ENCODE measurements at regions not wholly inside any gene's neighbourhood (a gene's known extent, or its start where the extent isn't known, plus 50 kb on each side); places are given as distances from the start of the nearest gene placed in this dataset.

DNA sequence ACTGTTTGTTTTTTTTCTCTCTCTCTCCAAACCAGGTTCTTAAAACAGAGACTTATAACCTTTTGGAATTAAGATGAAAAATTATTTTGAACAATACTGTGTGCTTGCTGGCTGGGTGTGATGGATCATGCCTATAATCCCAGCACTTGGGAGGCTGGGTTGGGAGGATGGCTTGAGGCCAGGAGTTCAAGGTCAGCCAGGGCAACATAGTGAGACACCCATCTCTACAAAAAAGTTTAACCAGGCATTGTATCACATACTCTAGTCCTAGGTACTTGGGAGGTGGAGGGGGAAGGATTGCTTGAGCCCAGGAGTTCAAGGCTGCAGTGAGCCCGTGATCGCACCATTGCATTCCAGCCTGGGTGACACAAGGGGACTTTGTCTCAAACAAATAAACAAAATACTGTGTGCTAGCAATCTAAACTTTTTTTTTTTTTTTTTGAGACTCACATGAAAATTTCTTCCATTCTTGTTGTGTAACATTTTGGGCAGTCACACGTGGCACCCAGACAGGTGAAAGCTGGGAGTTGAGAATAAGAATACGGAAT is 379.6 kb downstream of the ETNK1 start:
- no peak overlapping the region for H3K4me3 ChIP-seq (ENCODE audit: low read length)
- H3K27me3 ChIP-seq (ENCODE audit: control insufficient read depth, insufficient read depth, low read length): no peaks in the 10 kb centered on the region
- H3K9me3 ChIP-seq (ENCODE audit: control insufficient read depth, low read depth, low read length): no peaks in the 10 kb centered on the region
- no CpG with 5 or more reads among the region's 4 CpGs for WGBS (ENCODE audit: insufficient coverage, low lambda C conversion rate)
- H3K27ac ChIP-seq (ENCODE audit: low read length): no peak overlapping the region
- no peaks in the 10 kb centered on the region for H3K36me3 ChIP-seq (ENCODE audit: control insufficient read depth, insufficient read depth, low read length)
- DNase-seq: no peak
- no peaks in the 10 kb centered on the region for H3K4me1 ChIP-seq (ENCODE audit: control insufficient read depth, insufficient read depth, low read length)

DNA sequence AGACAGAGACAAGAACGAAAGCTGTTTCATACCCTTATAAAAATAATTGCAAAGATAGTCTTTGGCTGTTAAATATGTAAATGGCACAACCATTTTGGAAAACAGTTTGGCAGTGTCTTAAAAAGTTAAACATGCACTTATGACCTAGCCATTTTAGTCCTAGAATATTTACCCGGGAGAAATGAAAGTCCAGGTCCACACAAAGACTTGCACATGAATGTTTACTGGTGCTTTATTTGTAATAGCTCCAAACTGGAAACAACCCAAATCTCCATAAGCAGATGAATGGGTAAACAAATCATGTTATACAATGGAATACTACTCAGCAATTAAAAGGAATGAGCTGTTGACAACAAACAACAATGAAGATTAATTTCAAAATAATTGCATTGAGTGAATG is 380.4 kb downstream of the ETNK1 start:
- no peak overlapping the region for H3K27ac ChIP-seq (ENCODE audit: low read length)
- no peak overlapping the region for H3K4me3 ChIP-seq (ENCODE audit: low read length)
- H3K36me3 ChIP-seq (ENCODE audit: control insufficient read depth, insufficient read depth, low read length): no peaks in the 10 kb centered on the region
- no peaks in the 10 kb centered on the region for H3K27me3 ChIP-seq (ENCODE audit: control insufficient read depth, insufficient read depth, low read length)
- no peaks in the 10 kb centered on the region for H3K9me3 ChIP-seq (ENCODE audit: control insufficient read depth, low read depth, low read length)
- no peak for DNase-seq
- 100% methylated on average over 1 of the region's 2 CpGs for WGBS (ENCODE audit: insufficient coverage, low lambda C conversion rate)
- H3K4me1 ChIP-seq (ENCODE audit: control insufficient read depth, insufficient read depth, low read length): no peaks in the 10 kb centered on the region

DNA sequence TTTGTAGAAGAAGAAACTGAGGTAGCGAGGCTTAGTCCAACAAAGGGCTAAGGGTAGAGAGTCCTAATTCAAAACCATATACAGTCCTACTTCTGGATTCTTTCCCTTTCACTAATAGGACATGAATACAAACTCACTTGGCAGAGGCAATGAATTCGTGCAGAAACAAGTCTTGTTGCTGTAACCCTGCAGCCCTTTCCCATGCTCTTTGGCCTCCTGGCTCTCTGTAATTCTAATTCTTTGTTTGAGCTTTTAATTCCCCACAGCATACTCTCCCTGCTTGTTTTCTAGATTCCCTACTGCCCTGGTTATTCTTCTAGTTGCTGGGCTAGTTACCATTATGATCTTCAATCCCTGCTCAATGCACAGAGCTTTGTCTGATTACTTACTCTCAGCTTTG is 381.4 kb downstream of the ETNK1 start:
- Histone ChIP-seq H3K27me3 (ENCODE audit: control insufficient read depth, insufficient read depth, low read length) (no peaks in the 10 kb centered on the region), H3K36me3 (ENCODE audit: control insufficient read depth, insufficient read depth, low read length) (no peaks in the 10 kb centered on the region), H3K27ac (ENCODE audit: low read length) (no peak overlapping the region), H3K4me3 (ENCODE audit: low read length) (no peak overlapping the region), H3K4me1 (ENCODE audit: control insufficient read depth, insufficient read depth, low read length) (no peaks in the 10 kb centered on the region), H3K9me3 (ENCODE audit: control insufficient read depth, low read depth, low read length) (no peaks in the 10 kb centered on the region)
- no peak for DNase-seq
- no CpG with 5 or more reads among the region's 2 CpGs for WGBS (ENCODE audit: insufficient coverage, low lambda C conversion rate)

DNA sequence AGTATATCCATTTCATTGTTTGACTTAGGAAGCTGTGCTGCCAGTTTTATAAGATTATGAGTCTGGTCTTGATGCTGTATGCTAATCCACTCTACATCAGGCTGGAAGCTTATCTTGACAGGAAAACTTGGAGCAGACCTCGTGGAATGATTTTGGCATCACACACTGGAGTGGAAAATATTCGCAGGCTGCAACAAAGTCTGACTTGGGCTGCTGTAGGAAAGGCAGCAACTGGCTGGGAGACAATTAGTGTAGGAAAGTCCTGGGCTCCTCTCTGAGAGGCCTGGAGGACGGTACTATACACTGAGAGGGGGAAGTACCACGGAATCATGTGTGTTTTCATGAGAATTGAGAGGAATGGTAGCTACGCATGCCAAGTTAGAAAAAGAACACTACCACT is 383.7 kb downstream of the ETNK1 start:
- Histone ChIP-seq H3K27ac (ENCODE audit: low read length) (no peak overlapping the region), H3K4me3 (ENCODE audit: low read length) (no peak overlapping the region), H3K4me1 (ENCODE audit: control insufficient read depth, insufficient read depth, low read length) (no peaks in the 10 kb centered on the region), H3K9me3 (ENCODE audit: control insufficient read depth, low read depth, low read length) (no peaks in the 10 kb centered on the region), H3K27me3 (ENCODE audit: control insufficient read depth, insufficient read depth, low read length) (no peaks in the 10 kb centered on the region), H3K36me3 (ENCODE audit: control insufficient read depth, insufficient read depth, low read length) (no peaks in the 10 kb centered on the region)
- no peak for DNase-seq
- 80% methylated on average over 1 of the region's 5 CpGs for WGBS (ENCODE audit: insufficient coverage, low lambda C conversion rate)

DNA sequence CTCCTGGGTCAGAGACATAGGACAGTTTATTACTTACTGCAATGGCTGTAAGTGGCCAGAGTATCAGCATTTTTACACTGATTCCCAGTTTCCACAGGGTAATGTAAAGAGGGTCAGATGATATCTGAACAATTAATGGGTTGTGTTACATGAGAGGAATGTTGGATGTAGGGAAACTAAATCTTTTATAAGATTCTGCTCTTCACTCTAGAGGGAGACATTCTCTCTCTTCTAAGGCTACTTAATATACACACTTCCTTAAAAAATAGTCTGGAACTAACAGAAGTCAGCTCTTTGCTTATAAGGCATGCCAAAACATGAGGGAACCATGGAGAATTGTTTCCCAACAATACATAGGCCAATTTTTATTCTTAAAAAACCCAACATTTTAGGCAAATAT is 389.8 kb downstream of the ETNK1 start:
- H3K27me3 ChIP-seq (ENCODE audit: control insufficient read depth, insufficient read depth, low read length): no peaks in the 10 kb centered on the region
- H3K4me3 ChIP-seq (ENCODE audit: low read length): no peak overlapping the region
- DNase-seq: no peak
- H3K4me1 ChIP-seq (ENCODE audit: control insufficient read depth, insufficient read depth, low read length): no peaks in the 10 kb centered on the region
- no peak overlapping the region for H3K27ac ChIP-seq (ENCODE audit: low read length)
- no peaks in the 10 kb centered on the region for H3K9me3 ChIP-seq (ENCODE audit: control insufficient read depth, low read depth, low read length)
- H3K36me3 ChIP-seq (ENCODE audit: control insufficient read depth, insufficient read depth, low read length): no peaks in the 10 kb centered on the region

DNA sequence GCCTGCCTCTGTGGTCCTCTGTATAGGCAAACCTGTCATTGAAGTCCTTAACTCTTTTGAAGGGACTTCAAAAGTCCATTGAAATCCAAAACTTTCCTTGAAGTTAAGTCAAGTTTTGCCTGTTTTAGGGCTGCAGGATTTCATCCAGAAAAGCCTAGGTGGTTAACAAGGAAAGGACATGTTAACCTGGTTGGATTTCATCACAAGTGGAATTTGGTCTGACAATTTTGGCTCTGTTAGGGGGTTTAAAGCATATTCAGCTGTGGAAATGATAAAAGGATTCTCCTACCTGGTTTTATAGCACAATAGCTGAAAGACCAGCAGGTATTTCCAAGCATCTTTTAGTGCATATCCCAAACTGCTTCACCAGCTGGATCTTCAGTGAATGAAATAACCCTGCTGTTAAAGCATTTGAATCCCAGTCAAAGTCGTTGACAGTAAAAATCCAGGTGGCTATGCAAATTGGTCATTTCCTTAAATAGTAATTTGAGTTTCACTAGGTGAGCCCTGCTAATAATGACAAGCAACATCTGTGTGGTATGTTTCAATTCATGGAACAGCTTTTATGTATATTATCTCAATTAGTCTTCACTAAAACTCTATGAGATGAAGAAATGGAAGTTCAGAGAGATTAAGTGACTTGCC is 400.5 kb downstream of the ETNK1 start:
- Histone ChIP-seq H3K27me3 (ENCODE audit: control insufficient read depth, insufficient read depth, low read length) (peaks cover 4% of the 10 kb centered on the region), H3K4me3 (ENCODE audit: low read length) (no peak overlapping the region), H3K36me3 (ENCODE audit: control insufficient read depth, insufficient read depth, low read length) (no peaks in the 10 kb centered on the region), H3K27ac (ENCODE audit: low read length) (no peak overlapping the region), H3K4me1 (ENCODE audit: control insufficient read depth, insufficient read depth, low read length) (no peaks in the 10 kb centered on the region), H3K9me3 (ENCODE audit: control insufficient read depth, low read depth, low read length) (no peaks in the 10 kb centered on the region)
- DNase-seq: no peak
- no CpG with 5 or more reads among the region's 1 CpG for WGBS (ENCODE audit: insufficient coverage, low lambda C conversion rate)

DNA sequence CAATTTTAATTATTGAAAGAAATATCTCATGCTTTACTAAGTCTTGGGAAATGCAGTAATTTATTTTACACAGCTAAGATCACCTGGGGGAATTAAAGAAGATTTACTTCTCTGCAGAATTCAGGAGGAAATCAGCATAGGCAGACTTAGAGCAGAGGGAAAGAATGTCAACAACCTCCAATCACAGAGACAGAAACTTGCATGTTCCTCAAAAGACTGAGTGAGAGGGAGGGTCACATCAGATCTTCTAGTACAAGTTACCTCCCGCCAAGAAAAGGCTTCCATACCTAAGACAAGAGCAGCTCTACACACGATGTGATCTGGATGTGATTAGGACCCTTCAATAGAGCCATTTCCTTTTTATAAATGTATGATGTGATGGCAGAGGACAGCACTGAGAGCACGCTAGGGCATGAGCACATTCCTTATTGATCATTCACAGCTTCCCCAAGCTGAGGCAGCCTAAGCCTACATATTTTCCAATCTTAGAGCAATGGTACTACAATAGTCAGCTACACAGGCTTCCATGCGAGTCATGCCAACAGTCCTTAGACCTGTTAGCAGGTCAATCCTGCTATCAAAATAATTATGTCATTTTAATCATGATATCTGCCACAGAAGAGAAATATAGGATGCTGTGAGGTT is 403.3 kb downstream of the ETNK1 start:
- no peaks in the 10 kb centered on the region for H3K4me1 ChIP-seq (ENCODE audit: control insufficient read depth, insufficient read depth, low read length)
- no peak overlapping the region for H3K27ac ChIP-seq (ENCODE audit: low read length)
- no peak for DNase-seq
- H3K4me3 ChIP-seq (ENCODE audit: low read length): no peak overlapping the region
- no peaks in the 10 kb centered on the region for H3K36me3 ChIP-seq (ENCODE audit: control insufficient read depth, insufficient read depth, low read length)
- no peaks in the 10 kb centered on the region for H3K9me3 ChIP-seq (ENCODE audit: control insufficient read depth, low read depth, low read length)
- no CpG with 5 or more reads among the region's 4 CpGs for WGBS (ENCODE audit: insufficient coverage, low lambda C conversion rate)
- H3K27me3 ChIP-seq (ENCODE audit: control insufficient read depth, insufficient read depth, low read length): peaks cover 4% of the 10 kb centered on the region

DNA sequence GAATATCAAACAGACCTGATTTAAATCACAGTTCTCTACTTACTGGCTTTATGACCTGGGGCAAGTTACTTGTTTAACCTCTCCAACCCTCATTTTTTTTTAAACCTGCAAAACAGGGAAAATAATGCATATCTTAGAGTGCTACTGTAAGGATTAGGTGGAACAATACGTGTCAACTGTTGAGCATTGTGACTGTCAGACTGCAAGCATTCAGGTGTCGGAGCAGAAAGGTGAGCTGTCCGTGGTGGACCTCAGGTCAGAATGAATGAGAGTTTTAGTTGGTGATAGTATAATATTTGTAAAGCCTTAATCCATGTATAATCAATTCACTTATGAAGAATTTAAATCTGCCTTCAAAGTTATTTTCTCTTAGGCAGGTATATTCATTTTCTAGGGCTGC is 404.2 kb downstream of the ETNK1 start:
- Histone ChIP-seq H3K27me3 (ENCODE audit: control insufficient read depth, insufficient read depth, low read length) (peaks cover 4% of the 10 kb centered on the region), H3K4me1 (ENCODE audit: control insufficient read depth, insufficient read depth, low read length) (no peaks in the 10 kb centered on the region), H3K9me3 (ENCODE audit: control insufficient read depth, low read depth, low read length) (no peaks in the 10 kb centered on the region), H3K4me3 (ENCODE audit: low read length) (no peak overlapping the region), H3K27ac (ENCODE audit: low read length) (no peak overlapping the region), H3K36me3 (ENCODE audit: control insufficient read depth, insufficient read depth, low read length) (no peaks in the 10 kb centered on the region)
- no CpG with 5 or more reads among the region's 3 CpGs for WGBS (ENCODE audit: insufficient coverage, low lambda C conversion rate)
- DNase-seq: no peak

DNA sequence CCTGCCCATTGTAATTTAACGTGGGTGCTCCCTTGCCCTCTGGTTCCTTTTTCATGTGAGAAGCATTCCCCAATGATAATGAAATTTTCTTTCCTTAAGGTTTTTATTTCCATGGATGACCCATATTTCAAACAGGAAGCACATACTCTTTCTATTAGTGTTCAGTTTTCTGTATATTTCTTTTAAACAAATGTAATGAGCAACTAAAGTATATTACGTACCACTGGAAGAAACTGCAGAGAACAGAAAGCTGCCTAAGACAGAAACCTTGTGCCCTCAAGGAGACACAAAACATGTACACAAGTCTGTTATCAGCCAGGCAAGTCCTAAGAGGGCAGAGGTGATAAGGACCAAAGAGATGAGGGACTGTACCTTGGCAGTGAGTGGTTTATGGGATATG is 414.9 kb downstream of the ETNK1 start:
- no peaks in the 10 kb centered on the region for H3K36me3 ChIP-seq (ENCODE audit: control insufficient read depth, insufficient read depth, low read length)
- H3K27ac ChIP-seq (ENCODE audit: low read length): no peak overlapping the region
- DNase-seq: no peak
- H3K27me3 ChIP-seq (ENCODE audit: control insufficient read depth, insufficient read depth, low read length): no peaks in the 10 kb centered on the region
- no peak overlapping the region for H3K4me3 ChIP-seq (ENCODE audit: low read length)
- no peaks in the 10 kb centered on the region for H3K9me3 ChIP-seq (ENCODE audit: control insufficient read depth, low read depth, low read length)
- H3K4me1 ChIP-seq (ENCODE audit: control insufficient read depth, insufficient read depth, low read length): no peaks in the 10 kb centered on the region
- 40% methylated on average over 1 of the region's 2 CpGs for WGBS (ENCODE audit: insufficient coverage, low lambda C conversion rate)

DNA sequence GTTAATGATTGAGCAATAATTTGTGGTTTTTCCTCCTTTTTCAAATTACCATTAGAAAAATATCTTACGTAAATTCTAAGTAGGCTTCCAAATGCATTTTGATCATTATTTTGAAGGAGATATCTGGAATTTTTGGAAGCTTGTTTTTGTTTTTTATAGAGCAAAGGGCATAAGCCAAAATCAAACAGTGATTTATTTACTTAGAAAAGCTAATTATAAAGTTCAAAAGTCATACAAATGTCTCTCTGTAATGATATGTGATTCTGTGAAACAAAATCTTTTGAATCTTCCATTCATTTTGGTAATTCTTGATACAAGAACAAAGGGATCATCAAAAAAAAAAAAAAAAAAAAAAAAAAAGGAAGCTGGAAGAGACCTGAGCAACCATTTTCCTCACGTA is 416.8 kb downstream of the ETNK1 start:
- no peaks in the 10 kb centered on the region for H3K27me3 ChIP-seq (ENCODE audit: control insufficient read depth, insufficient read depth, low read length)
- no peaks in the 10 kb centered on the region for H3K36me3 ChIP-seq (ENCODE audit: control insufficient read depth, insufficient read depth, low read length)
- no peak overlapping the region for H3K27ac ChIP-seq (ENCODE audit: low read length)
- DNase-seq: no peak
- H3K4me3 ChIP-seq (ENCODE audit: low read length): no peak overlapping the region
- H3K4me1 ChIP-seq (ENCODE audit: control insufficient read depth, insufficient read depth, low read length): no peaks in the 10 kb centered on the region
- H3K9me3 ChIP-seq (ENCODE audit: control insufficient read depth, low read depth, low read length): no peaks in the 10 kb centered on the region
- WGBS (ENCODE audit: insufficient coverage, low lambda C conversion rate): 100% methylated on average over 1 of the region's 2 CpGs

DNA sequence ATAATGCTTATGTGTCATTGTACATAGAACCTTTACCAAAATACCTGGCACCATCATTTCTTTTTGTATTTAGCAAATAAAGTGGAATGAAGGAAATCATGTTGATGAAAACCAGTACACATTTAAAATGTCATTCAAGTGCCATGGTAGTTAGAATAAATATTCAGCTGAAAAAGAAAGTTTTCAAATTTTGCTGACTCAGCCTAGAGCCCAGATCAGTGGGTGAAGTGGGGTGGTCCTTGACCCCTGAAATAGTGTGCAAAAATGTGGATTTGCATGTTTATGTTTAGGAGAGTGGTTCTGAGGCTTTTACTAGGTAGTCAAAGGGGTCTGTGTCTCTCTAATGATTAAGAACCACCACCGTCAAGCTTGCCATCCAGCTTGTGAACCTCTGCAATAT is 418.7 kb downstream of the ETNK1 start:
- no peak for DNase-seq
- H3K27ac ChIP-seq (ENCODE audit: low read length): no peak overlapping the region
- WGBS (ENCODE audit: insufficient coverage, low lambda C conversion rate): no CpG with 5 or more reads among the region's 1 CpG
- H3K27me3 ChIP-seq (ENCODE audit: control insufficient read depth, insufficient read depth, low read length): no peaks in the 10 kb centered on the region
- H3K4me1 ChIP-seq (ENCODE audit: control insufficient read depth, insufficient read depth, low read length): no peaks in the 10 kb centered on the region
- no peaks in the 10 kb centered on the region for H3K9me3 ChIP-seq (ENCODE audit: control insufficient read depth, low read depth, low read length)
- no peak overlapping the region for H3K4me3 ChIP-seq (ENCODE audit: low read length)
- H3K36me3 ChIP-seq (ENCODE audit: control insufficient read depth, insufficient read depth, low read length): no peaks in the 10 kb centered on the region
